SH-SY5Y (cell line): ENCODE measurements at regions not wholly inside any gene's neighbourhood (a gene's known extent, or its start where the extent isn't known, plus 50 kb on each side); places are given as distances from the start of the nearest gene placed in this dataset.

ENCODE experiments used
- GATA2 ChIP-seq: IDR thresholded peaks from 2 replicates; pipeline ENCODE4 v1.6.1; 2011; ENCODE audit warnings: mild to moderate bottlenecking, low read depth, low read length
- GATA3 ChIP-seq: IDR thresholded peaks from 2 replicates; pipeline ENCODE4 v1.6.1; 2011; ENCODE audit warnings: low read depth, mild to moderate bottlenecking, low read length, moderate library complexity

- TF ChIP-seq GATA3 (no peak), GATA2 (no peak)
These were observed 126.3 kb downstream of the AASDH start for GRCh38 chr4:56261027-56261426.
